Transverse colon (tissue), 3 donors: ENCODE measurements at regions not wholly inside any gene's neighbourhood (a gene's known extent, or its start where the extent isn't known, plus 50 kb on each side); places are given as distances from the start of the nearest gene placed in this dataset.

Source experiments
- EP300 ChIP-seq: sonication (generic); formaldehyde crosslinking; IDR thresholded peaks from one replicate; pipeline ENCODE4 v1.6.1; 2017; ENCODE audit warnings: antibody characterized with exemption, low read depth
- POLR2A ChIP-seq: fragments of 450-650 bp; IDR thresholded peaks from one replicate; pipeline ENCODE4 v1.6.1; 2016; ENCODE audit warnings: antibody characterized with exemption, mild to moderate bottlenecking, moderate library complexity
- TF ChIP-seq, protein P1 (sequence below), 5 experiments: fragments of 200-600 bp in 3 of 5; fragments of 450-650 bp in 2 of 5; sonication (generic) in 3 of 5; IDR thresholded peaks; 1 replicate in 2 of 5; 2 replicates in 3 of 5; pipeline ENCODE4 v1.5.1; 2016 to 2017; ENCODE audit warnings: antibody characterized with exemption in 5 of 5, inconsistent platforms in 3 of 5, mild to moderate bottlenecking in 2 of 5, moderate library complexity in 1 of 5

DNA sequence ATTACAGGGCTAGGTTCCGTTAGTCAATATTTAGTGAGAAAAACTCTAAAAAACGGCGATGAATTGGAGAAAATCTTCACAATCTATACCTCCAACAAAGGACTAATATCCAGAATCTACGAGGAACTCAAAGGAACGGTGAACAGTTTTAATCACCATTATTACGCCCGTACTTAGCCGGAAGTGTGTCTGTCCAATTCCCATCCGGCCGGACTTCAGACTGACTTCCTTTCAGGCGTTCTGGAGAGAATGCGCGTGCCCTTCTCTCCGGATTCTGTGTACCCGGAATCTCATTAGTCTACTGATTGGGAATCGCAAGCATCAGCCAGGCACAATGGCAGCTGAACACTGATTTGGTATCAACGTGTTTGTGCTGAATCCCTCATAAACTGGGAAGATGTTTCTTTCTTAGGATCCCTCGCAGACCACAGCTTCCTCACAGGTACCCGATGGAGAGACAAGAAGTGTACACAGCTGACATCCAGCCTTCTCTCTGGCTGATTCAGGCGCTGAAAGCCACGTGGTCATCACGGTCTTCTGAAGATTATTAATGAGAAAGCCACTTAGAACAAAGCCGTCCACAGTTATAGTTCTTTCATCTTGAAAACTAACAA is 239.9 kb downstream of the ZNF516 start:
- TF ChIP-seq, protein P1, sequence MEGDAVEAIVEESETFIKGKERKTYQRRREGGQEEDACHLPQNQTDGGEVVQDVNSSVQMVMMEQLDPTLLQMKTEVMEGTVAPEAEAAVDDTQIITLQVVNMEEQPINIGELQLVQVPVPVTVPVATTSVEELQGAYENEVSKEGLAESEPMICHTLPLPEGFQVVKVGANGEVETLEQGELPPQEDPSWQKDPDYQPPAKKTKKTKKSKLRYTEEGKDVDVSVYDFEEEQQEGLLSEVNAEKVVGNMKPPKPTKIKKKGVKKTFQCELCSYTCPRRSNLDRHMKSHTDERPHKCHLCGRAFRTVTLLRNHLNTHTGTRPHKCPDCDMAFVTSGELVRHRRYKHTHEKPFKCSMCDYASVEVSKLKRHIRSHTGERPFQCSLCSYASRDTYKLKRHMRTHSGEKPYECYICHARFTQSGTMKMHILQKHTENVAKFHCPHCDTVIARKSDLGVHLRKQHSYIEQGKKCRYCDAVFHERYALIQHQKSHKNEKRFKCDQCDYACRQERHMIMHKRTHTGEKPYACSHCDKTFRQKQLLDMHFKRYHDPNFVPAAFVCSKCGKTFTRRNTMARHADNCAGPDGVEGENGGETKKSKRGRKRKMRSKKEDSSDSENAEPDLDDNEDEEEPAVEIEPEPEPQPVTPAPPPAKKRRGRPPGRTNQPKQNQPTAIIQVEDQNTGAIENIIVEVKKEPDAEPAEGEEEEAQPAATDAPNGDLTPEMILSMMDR (IDR thresholded peaks at IDR 0.05): no peak
- TF ChIP-seq POLR2A (no peak), EP300 (no peak)
